Glomerular endothelial cell (primary cell): ENCODE measurements at regions not wholly inside any gene's neighbourhood (a gene's known extent, or its start where the extent isn't known, plus 50 kb on each side); places are given as distances from the start of the nearest gene placed in this dataset.
"Not testable (repeated sequence)": the region's sequence is repeated elsewhere in the genome, so short reads cannot be mapped to it uniquely, and the experiment has no call there.

Experiments used
- DNase-seq: peaks from one replicate; pipeline ENCODE4 v3.0.0-alpha.2; 2011; ENCODE audit warnings: low read depth, low spot score; ENCODE audit errors: extremely low read depth

- DNase-seq = no peak
Measured at GRCh38 chr16:63130942-63131341, 1094.7 kb upstream of the CDH8 start.

- no peak for DNase-seq
Measured at GRCh38 chr16:63129411-63130125, 1093.3 kb upstream of the CDH8 start.

GRCh38 chr16:63119905-63120304, 1083.7 kb upstream of the CDH8 start:
- not testable (repeated sequence) for DNase-seq

- no peak for DNase-seq
Measured at GRCh38 chr16:63100082-63100481, 1063.8 kb upstream of the CDH8 start.

- no peak for DNase-seq
Measured at GRCh38 chr16:63096857-63097256, 1060.6 kb upstream of the CDH8 start.

GRCh38 chr16:63092736-63093135, 1056.5 kb upstream of the CDH8 start:
- DNase-seq = no peak

- DNase-seq = no peak
Measured at GRCh38 chr16:63082101-63082500, 1045.9 kb upstream of the CDH8 start.

GRCh38 chr16:63080746-63081145, 1044.5 kb upstream of the CDH8 start:
- no peak for DNase-seq

- DNase-seq = no peak
Measured at GRCh38 chr16:63069047-63069446, 1032.8 kb upstream of the CDH8 start.

- DNase-seq = no peak
Measured at GRCh38 chr16:63067141-63067540, 1030.9 kb upstream of the CDH8 start.

- DNase-seq = no peak
Measured at GRCh38 chr16:63066552-63066951, 1030.3 kb upstream of the CDH8 start.

- no peak for DNase-seq
Measured at GRCh38 chr16:63061319-63061718, 1025.1 kb upstream of the CDH8 start.

GRCh38 chr16:63059676-63060075, 1023.4 kb upstream of the CDH8 start:
- DNase-seq = no peak

- no peak for DNase-seq
Measured at GRCh38 chr16:63057341-63057740, 1021.1 kb upstream of the CDH8 start.

GRCh38 chr16:63050391-63050790, 1014.2 kb upstream of the CDH8 start:
- DNase-seq = no peak

GRCh38 chr16:63038397-63039106, 1002.3 kb upstream of the CDH8 start:
- no peak for DNase-seq

- DNase-seq = no peak
Measured at GRCh38 chr16:63037761-63038396, 1001.6 kb upstream of the CDH8 start.

- no peak for DNase-seq
Measured at GRCh38 chr16:63018581-63019223, 982.5 kb upstream of the CDH8 start.

GRCh38 chr16:63008688-63009087, 972.5 kb upstream of the CDH8 start:
- no peak for DNase-seq

GRCh38 chr16:63005356-63005755, 969.1 kb upstream of the CDH8 start:
- no peak for DNase-seq

- DNase-seq = no peak
Measured at GRCh38 chr16:62989480-62989879, 953.2 kb upstream of the CDH8 start.
